AG08396 (cell line): ENCODE measurements at regions not wholly inside any gene's neighbourhood (a gene's known extent, or its start where the extent isn't known, plus 50 kb on each side); places are given as distances from the start of the nearest gene placed in this dataset.
A peak's percentile ranks its signal among the peaks of the same experiment; 100 is the strongest.

Experiments used
- DNase-seq: peaks from one replicate; pipeline ENCODE4 v3.0.0; 2012; ENCODE audit warnings: low spot score, mixed read lengths

DNA sequence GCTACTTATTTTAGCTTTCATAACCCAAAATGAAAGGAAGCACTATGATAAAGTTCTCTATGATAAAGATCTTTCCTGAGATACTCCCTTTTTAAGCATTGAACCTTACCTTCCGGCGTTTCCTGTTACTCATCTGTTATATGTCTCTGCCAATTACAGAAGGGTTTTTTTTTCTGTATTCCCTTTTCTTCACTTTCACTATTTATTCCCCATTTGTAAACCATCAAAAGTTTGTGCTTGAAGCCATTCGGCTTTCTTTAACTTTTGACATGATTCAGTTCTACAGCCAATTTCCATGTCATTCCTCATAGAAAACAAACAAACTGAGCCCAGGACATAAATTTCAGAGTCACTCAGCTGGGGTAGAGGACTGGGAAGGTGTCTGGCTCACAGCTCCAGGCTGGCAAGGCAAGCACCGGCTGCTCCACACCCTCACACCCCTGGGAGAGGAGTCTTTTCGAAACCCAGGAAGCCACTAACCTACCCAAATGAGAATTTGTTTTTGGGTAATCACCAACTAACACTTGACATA lies 429.4 kb upstream of the TRIB2 start:
- DNase-seq: no peak

- DNase-seq: no peak
Measured at GRCh38 chr2:12288048-12288447, 428.7 kb upstream of the TRIB2 start.

GRCh38 chr2:12289120-12289802 lies 427.5 kb upstream of the TRIB2 start:
- no peak for DNase-seq

DNA sequence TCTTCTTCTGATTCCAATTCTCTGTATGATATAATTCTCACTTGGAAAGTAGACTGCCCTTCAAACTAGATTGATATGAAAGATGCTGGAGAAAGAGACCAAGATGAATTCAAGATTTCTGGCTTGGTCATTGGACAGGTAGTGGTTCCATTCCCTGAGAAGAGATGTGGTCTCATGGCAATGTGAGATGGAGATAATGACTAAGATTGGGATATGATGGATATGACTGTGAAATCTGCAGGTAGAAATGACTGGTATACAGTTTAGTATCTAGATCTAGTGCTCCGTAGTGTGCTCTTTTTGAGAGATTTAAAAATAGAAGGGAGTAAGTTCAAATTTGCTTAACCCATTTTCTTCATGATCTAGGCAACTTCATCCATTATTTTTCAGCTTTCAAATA lies 425.4 kb upstream of the TRIB2 start:
- no peak for DNase-seq

- no peak for DNase-seq
Measured at GRCh38 chr2:12293874-12294273, 422.9 kb upstream of the TRIB2 start.

DNA sequence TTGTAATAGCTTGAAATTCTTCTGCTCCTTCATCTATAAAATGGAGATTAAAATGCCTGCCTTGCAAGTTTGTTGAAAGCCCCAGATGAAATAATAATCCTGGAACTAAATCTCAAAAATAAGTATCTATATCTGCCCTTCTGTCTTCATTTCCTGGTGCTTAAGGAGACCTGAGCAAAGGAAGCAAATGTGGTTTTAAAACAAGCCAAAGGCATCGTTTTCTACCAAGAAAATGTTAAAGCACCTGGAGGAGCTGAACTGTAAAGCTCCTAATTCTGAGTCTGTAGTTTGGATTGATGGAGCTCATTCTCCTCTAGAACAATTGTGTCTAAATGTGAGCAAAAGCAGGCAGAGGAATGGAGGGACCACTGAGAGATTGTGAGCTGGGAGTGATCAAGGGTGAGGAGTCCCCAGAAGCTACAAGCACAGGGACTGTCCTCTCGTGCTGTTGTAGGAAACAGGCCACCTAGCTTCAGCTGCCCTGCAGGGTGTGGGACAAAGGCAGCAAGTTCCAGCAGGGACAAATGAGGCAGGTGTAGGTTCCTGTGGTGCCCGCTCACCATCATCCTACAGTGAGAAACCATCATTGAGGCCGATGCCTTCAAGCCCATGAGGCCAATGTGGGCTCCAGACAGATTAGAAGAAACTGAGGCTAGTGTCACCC lies 420.7 kb upstream of the TRIB2 start:
- DNase-seq: no peak

GRCh38 chr2:12296915-12297314 lies 419.8 kb upstream of the TRIB2 start:
- DNase-seq: no peak

- DNase-seq: no peak
Measured at GRCh38 chr2:12298352-12298751, 418.4 kb upstream of the TRIB2 start.

DNA sequence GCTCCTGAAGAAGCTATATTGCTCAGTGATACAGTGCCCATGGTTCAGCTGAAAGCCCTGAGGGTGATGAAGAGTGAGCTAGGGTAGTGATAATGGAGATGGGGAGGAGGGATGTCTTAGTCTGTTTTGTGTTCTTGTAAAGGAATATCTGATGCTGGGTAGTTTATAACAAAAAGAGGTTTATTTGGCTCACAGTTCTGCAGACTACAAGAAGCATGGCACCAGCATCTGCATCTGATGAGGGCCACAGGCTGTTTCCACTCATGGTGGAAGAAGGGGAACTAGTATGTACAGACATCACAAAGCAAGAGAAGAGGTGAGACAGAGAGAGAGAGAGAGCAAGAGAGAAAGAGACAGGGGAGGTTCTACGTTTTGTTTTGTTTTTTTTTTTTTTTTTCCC lies 417.3 kb upstream of the TRIB2 start:
- no peak for DNase-seq

GRCh38 chr2:12300019-12300602 lies 416.6 kb upstream of the TRIB2 start:
- DNase-seq: no peak

DNA sequence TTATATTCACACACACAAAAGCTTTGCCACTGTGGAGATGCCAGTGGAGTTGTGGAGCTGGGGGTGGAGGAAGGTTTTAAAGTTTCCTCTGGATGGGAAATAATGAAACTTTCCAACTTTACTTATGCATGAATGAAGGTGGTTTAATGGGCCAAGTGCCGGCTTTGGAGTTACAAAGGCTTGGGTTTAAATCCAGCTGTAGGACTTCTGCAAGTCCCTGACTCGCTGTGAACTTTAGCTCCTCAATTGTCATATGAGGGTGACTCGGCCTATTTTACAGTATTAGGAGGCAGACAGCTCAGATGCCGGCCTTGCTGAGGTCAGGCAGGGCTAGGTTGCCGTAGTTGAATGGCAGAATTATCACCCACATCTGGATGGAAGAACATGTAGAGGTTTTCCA lies 415.8 kb upstream of the TRIB2 start:
- DNase-seq: no peak

DNA sequence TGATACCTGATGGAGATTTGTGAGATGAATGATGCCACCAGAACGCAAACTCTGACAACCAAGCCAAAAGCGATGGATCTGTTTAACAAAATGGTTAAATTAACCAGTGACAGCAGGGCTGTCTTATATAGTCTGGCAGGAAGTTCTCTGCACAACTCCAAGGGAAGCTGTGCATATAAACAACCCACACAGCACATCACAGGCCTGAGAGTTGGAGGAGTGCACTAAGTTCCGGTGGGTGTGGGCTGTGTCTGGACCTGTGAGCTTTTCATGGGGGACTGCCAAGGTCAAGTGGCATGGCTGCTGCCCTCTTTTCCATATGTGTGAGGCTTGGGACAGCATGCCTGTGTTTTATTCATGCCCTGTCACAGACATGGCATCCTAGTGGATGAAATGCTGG lies 414.6 kb upstream of the TRIB2 start:
- DNase-seq: no peak

- DNase-seq: no peak
Measured at GRCh38 chr2:12302691-12303090, 414.0 kb upstream of the TRIB2 start.

GRCh38 chr2:12303181-12304030 lies 413.3 kb upstream of the TRIB2 start:
- DNase-seq: peak; percentile 28

GRCh38 chr2:12304564-12305171 lies 412.1 kb upstream of the TRIB2 start:
- no peak for DNase-seq

GRCh38 chr2:12305931-12306330 lies 410.8 kb upstream of the TRIB2 start:
- DNase-seq: no peak

GRCh38 chr2:12310399-12310798 lies 406.3 kb upstream of the TRIB2 start:
- DNase-seq: no peak

DNA sequence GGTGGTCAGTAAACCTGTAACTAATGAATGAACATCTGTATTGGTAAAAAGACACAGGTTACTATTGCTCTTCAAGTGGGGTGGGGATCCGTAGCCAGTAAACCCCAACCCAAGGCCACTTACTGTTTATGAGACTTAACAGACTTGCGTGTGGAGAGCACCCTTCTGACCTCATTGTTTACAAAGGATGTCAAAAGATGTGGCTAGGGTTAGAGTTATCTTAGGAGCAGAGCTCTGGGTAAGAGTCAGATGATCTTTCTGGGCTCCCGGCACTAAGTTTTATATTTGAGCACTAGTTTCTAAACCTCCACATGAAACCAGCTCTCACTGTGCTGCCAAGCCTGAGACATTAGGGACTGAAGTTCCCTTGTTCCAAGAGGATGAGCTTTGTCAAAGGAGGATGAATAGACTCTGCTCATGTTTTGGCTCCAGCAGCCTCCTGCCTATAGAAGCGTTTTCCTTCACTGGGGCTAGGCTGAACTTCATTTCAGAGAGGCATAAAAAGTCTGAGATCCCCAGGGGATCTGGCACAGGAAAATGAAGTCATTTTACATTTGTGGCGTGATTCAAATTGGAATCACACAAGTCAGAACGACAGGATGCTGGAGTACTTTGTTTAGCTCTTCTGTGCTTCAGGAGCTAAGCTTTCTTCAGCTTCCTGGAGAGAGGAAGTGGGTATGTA lies 403.1 kb upstream of the TRIB2 start:
- DNase-seq: no peak

- DNase-seq: no peak
Measured at GRCh38 chr2:12314127-12314760, 402.5 kb upstream of the TRIB2 start.

GRCh38 chr2:12315224-12315623 lies 401.5 kb upstream of the TRIB2 start:
- no peak for DNase-seq

DNA sequence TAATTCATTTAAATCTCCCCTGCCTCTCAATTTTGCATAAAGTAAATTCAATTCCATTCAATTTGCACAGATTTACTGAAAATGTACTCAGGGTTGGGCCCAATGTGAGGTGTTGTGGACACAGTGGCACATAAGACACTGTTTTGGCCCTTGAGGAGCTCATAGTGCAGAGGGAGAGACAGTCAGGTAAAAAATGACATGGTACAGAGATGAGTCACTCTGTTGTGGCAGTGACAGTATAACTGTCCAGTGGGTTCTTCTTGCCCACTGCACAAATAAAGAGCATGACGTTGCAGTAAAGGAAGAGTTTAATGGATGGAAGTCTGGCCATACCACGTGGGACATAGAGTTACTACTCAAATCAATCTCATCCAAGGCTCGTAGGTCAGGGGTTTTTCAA lies 400.3 kb upstream of the TRIB2 start:
- DNase-seq: no peak
